ENCODE measurements at regions not wholly inside any gene's neighbourhood (a gene's known extent, or its start where the extent isn't known, plus 50 kb on each side); places are given as distances from the start of the nearest gene placed in this dataset.

DNA sequence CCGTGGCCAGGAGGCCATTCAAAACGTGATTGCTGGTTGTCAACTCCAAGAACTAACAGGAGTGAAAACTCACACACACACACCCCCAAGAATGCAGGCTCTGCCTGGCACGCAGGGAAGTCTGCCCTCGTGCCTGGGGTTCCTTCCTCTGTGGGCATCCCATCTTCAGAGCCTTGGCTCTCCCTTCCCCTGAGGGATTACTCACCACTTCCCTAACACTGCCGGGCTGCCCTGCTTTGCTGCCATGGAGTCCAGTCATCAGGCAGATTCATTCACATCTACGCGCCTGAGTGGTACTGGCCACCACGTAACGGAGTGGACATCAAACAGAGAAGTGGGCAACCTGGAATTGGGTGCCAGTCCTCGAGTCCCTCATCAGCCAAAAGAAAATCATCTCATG, 120.7 kb upstream of the TMEM45B start:
- no peak for DNase-seq (ENCODE audit: low read depth in 1 of 2, low spot score in 1 of 2)
- ChIA-PET POLR2A (no interaction called here), CTCF (interaction anchor here (0.8 to 2.0 kb wide), 9 partner anchors 10 to 331 kb away, joined by 3 to 6 read pairs (median 3); partner anchors contain the start of gene BARX2)
- TF ChIP-seq BHLHE40 (IDR thresholded peaks at IDR 0.05; ENCODE audit: low read depth, low read length) (no peak), TFCP2L1 (CRISPR knock-in tag; IDR thresholded peaks at IDR 0.05) (no peak), FOSB (CRISPR knock-in tag; IDR thresholded peaks at IDR 0.05) (no peak), EHF (CRISPR knock-in tag; IDR thresholded peaks at IDR 0.05) (no peak), HEYL (CRISPR knock-in tag; IDR thresholded peaks at IDR 0.05) (no peak), JUN (IDR thresholded peaks at IDR 0.05) (no peak), CBX2 (IDR thresholded peaks at IDR 0.05; ENCODE audit: borderline replicate concordance, low read depth) (no peak)
- TF ChIP-seq, protein P1, sequence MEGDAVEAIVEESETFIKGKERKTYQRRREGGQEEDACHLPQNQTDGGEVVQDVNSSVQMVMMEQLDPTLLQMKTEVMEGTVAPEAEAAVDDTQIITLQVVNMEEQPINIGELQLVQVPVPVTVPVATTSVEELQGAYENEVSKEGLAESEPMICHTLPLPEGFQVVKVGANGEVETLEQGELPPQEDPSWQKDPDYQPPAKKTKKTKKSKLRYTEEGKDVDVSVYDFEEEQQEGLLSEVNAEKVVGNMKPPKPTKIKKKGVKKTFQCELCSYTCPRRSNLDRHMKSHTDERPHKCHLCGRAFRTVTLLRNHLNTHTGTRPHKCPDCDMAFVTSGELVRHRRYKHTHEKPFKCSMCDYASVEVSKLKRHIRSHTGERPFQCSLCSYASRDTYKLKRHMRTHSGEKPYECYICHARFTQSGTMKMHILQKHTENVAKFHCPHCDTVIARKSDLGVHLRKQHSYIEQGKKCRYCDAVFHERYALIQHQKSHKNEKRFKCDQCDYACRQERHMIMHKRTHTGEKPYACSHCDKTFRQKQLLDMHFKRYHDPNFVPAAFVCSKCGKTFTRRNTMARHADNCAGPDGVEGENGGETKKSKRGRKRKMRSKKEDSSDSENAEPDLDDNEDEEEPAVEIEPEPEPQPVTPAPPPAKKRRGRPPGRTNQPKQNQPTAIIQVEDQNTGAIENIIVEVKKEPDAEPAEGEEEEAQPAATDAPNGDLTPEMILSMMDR (IDR thresholded peaks at IDR 0.05), result no peak
- TF ChIP-seq, protein P2, sequence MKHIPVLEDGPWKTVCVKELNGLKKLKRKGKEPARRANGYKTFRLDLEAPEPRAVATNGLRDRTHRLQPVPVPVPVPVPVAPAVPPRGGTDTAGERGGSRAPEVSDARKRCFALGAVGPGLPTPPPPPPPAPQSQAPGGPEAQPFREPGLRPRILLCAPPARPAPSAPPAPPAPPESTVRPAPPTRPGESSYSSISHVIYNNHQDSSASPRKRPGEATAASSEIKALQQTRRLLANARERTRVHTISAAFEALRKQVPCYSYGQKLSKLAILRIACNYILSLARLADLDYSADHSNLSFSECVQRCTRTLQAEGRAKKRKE (CRISPR knock-in tag; IDR thresholded peaks at IDR 0.05; ENCODE audit: low read depth), result no peak
- TF ChIP-seq, protein P3, sequence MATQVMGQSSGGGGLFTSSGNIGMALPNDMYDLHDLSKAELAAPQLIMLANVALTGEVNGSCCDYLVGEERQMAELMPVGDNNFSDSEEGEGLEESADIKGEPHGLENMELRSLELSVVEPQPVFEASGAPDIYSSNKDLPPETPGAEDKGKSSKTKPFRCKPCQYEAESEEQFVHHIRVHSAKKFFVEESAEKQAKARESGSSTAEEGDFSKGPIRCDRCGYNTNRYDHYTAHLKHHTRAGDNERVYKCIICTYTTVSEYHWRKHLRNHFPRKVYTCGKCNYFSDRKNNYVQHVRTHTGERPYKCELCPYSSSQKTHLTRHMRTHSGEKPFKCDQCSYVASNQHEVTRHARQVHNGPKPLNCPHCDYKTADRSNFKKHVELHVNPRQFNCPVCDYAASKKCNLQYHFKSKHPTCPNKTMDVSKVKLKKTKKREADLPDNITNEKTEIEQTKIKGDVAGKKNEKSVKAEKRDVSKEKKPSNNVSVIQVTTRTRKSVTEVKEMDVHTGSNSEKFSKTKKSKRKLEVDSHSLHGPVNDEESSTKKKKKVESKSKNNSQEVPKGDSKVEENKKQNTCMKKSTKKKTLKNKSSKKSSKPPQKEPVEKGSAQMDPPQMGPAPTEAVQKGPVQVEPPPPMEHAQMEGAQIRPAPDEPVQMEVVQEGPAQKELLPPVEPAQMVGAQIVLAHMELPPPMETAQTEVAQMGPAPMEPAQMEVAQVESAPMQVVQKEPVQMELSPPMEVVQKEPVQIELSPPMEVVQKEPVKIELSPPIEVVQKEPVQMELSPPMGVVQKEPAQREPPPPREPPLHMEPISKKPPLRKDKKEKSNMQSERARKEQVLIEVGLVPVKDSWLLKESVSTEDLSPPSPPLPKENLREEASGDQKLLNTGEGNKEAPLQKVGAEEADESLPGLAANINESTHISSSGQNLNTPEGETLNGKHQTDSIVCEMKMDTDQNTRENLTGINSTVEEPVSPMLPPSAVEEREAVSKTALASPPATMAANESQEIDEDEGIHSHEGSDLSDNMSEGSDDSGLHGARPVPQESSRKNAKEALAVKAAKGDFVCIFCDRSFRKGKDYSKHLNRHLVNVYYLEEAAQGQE (IDR thresholded peaks at IDR 0.05), result no peak
- Histone ChIP-seq H3K4me3 (no peak overlapping the region), H3K4me2 (no peak overlapping the region), H3K27ac (no peak overlapping the region), H3K9me3 (no peaks in the 10 kb centered on the region), H3K4me1 (0 out of 3 replicates have a peak, but pooled peaks cover 3% of the 10 kb centered on the region)
- FAIRE-seq, result no peak
- WGBS (ENCODE audit: missing lambda C conversion rate), result 57% methylated on average over 10 of the region's 10 CpGs
- ATAC-seq, result peak in 1 of 2 experiments; percentile 7; a peak in 1 of 6 replicates

DNA sequence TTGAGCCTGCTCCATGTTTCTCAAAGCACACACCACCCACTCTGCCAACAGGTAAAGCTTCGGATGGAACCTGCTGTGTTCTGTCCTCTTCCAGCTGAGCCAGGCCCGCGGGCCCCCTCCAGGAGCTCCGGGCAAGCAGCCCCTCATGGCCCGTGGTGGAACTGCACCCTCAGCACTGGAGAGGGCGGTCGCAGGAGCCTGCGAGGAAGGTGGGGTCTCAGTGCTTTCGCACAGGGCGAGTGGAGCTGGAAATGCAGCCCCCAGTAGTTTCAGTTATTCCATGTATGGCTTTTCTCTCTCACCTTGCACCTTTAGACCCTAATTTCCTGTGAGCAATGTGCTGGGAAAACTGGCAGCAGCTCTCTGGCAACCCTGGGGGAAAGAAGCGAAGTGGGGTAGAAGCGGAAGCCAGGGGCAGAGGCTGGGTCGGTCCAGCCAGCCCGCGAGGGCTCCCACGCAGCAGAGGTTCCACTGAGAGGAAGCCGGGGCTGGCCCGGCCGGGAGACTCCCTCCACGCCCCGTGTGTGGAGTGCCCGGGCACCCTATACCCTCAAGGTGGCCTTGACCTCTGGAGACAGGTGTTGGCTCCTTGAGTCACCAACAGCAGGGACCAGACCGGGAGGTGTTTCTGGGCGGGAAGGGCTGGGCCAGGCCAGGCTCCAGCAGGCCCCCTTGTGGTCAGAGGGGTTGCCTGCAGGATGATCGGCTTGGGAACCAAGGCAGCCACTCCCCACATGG, 119.9 kb upstream of the TMEM45B start:
- peak overlapping the region; percentile 80 for H3K4me2 ChIP-seq
- H3K4me3 ChIP-seq, result no peak overlapping the region
- 0 out of 3 replicates have a peak, but pooled peaks cover 3% of the 10 kb centered on the region for H3K4me1 ChIP-seq
- TF ChIP-seq, protein P4, sequence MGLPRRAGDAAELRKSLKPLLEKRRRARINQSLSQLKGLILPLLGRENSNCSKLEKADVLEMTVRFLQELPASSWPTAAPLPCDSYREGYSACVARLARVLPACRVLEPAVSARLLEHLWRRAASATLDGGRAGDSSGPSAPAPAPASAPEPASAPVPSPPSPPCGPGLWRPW (IDR thresholded peaks at IDR 0.05), result no peak
- TF ChIP-seq SMC3 (IDR thresholded peaks at IDR 0.05), result peak; percentile 59; the same call in 2 of the 3 replicates
- peak; percentile 43 to 62; a peak in 4 of 5 replicates for TF ChIP-seq RAD21 (conservative IDR thresholded peaks at IDR 0.05 in 1 of 2, IDR thresholded peaks at IDR 0.05 in 1 of 2)
- TF ChIP-seq, protein P5, sequence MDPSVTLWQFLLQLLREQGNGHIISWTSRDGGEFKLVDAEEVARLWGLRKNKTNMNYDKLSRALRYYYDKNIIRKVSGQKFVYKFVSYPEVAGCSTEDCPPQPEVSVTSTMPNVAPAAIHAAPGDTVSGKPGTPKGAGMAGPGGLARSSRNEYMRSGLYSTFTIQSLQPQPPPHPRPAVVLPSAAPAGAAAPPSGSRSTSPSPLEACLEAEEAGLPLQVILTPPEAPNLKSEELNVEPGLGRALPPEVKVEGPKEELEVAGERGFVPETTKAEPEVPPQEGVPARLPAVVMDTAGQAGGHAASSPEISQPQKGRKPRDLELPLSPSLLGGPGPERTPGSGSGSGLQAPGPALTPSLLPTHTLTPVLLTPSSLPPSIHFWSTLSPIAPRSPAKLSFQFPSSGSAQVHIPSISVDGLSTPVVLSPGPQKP (IDR thresholded peaks at IDR 0.05; ENCODE audit: low read depth, low read length), result no peak
- TF ChIP-seq, protein P1 (IDR thresholded peaks at IDR 0.05), result peak; percentile 46
- TF ChIP-seq, protein P6, sequence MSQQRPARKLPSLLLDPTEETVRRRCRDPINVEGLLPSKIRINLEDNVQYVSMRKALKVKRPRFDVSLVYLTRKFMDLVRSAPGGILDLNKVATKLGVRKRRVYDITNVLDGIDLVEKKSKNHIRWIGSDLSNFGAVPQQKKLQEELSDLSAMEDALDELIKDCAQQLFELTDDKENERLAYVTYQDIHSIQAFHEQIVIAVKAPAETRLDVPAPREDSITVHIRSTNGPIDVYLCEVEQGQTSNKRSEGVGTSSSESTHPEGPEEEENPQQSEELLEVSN (IDR thresholded peaks at IDR 0.05; ENCODE audit: borderline replicate concordance, low read depth), result no peak
- POLR2A ChIA-PET, result no interaction called here
- H3K9me3 ChIP-seq, result no peaks in the 10 kb centered on the region
- WGBS (ENCODE audit: missing lambda C conversion rate), result 4% methylated on average over 8 of the region's 25 CpGs
- ATAC-seq, result peak; percentile 81 to 92
- CTCF ChIA-PET, result interaction anchor here (0.8 to 2.0 kb wide), 11 partner anchors 9 to 329 kb away, joined by 3 to 7 read pairs (median 4); partner anchors contain the start of gene BARX2
- FAIRE-seq, result no peak
- peak; percentile 17 to 48 for DNase-seq (ENCODE audit: low read depth in 1 of 2, low spot score in 1 of 2)
- H3K27ac ChIP-seq, result no peak overlapping the region

Measured in A549 (cell line).